Naive thymus-derived CD8-positive, alpha-beta T cell (primary cell): ENCODE measurements at regions not wholly inside any gene's neighbourhood (a gene's known extent, or its start where the extent isn't known, plus 50 kb on each side); places are given as distances from the start of the nearest gene placed in this dataset.

Source experiments
- ATAC-seq, 2 donors: fragments of 150-1000 bp; cut with Tn5 transposase in 1 of 2; sonication (Bioruptor Pico), chemical (Tn5 transposase) in 1 of 2; 1 replicate in 1 of 2; 2 replicates in 1 of 2; pipeline ENCODE4 v1.10.0; 2021; ENCODE audit warnings: mild to moderate bottlenecking in 2 of 2, moderate library complexity in 2 of 2
- POLR2A ChIA-PET: fragments of 350-600 bp; sonication (Branson Sonifier 250); formaldehyde crosslinking; loops from one replicate; lab custom pipeline; 2021; ENCODE audit warnings: antibody characterized with exemption; lab: Charles Lee
- DNase-seq, 10 donors: peaks; one replicate each; pipeline versions ENCODE4 v3.0.0 to v3.0.0-alpha.2; 2020 to 2022
- H3K27ac Mint-ChIP-seq, 10 donors: one replicate each; pipeline ENCODE4 v1.8.0; 2020 to 2022; ENCODE audit warnings: mild to moderate bottlenecking in 10 of 10, mixed read lengths in 10 of 10, moderate library complexity in 4 of 10, inconsistent platforms in 1 of 10
- H3K27me3 Mint-ChIP-seq, 5 donors: one replicate each; pipeline ENCODE4 v1.8.0; 2021 to 2022; ENCODE audit warnings: mixed read lengths in 5 of 5
- H3K36me3 Mint-ChIP-seq, 3 donors: one replicate each; pipeline ENCODE4 v1.8.0; 2020 to 2022; ENCODE audit warnings: mixed read lengths in 3 of 3, mild to moderate bottlenecking in 2 of 3, inconsistent platforms in 1 of 3
- H3K4me1 Mint-ChIP-seq, 4 donors: one replicate each; pipeline ENCODE4 v1.8.0; 2021 to 2022; ENCODE audit warnings: mixed read lengths in 4 of 4
- H3K4me3 Mint-ChIP-seq, 10 donors: one replicate each; pipeline ENCODE4 v1.8.0; 2020 to 2022; ENCODE audit warnings: mild to moderate bottlenecking in 10 of 10, mixed read lengths in 10 of 10, moderate library complexity in 6 of 10, inconsistent platforms in 1 of 10
- H3K9me3 Mint-ChIP-seq, 9 donors: one replicate each; pipeline ENCODE4 v1.8.0; 2020 to 2022; ENCODE audit warnings: mixed read lengths in 9 of 9, mild to moderate bottlenecking in 3 of 9, inconsistent platforms in 1 of 9, moderate library complexity in 1 of 9

DNA sequence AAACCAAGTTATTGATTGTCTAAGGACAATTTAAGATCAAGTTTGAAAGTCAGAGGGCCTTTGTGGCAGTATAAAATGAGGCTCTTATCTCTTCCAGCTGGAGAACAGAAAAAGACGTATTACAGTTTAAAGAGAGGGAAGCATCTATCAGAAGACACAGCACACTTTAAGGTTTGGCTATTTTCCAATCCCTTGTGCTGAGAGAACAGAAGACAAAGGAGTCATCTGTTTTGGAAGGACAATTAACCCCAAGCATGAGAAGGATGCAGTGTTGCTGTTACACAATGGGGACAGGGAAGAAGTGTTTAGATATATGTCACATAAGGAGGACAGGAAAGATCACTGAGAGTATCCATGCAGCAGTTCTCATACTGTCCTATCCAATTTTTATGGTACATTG lies 1224.2 kb upstream of the SORCS1 start:
- Mint-ChIP-seq H3K36me3 (no peaks in the 10 kb centered on the region), H3K27me3 (no peaks in the 10 kb centered on the region), H3K27ac (no peak overlapping the region), H3K9me3 (peaks cover 0 to 36% (median 3%) of the 10 kb centered on the region in 9 donors), H3K4me1 (peaks cover 0 to 1% (median 0%) of the 10 kb centered on the region in 4 donors), H3K4me3 (no peak overlapping the region)
- DNase-seq = no peak
- POLR2A ChIA-PET = no interaction called here
- no peak for ATAC-seq

GRCh38 chr10:108385963-108386362 lies 1221.5 kb upstream of the SORCS1 start:
- Mint-ChIP-seq H3K9me3 (peaks cover 0 to 28% (median 3%) of the 10 kb centered on the region in 9 donors), H3K4me1 (peaks cover 0 to 1% (median 0%) of the 10 kb centered on the region in 4 donors), H3K36me3 (no peaks in the 10 kb centered on the region), H3K27me3 (no peaks in the 10 kb centered on the region), H3K27ac (no peak overlapping the region), H3K4me3 (no peak overlapping the region)
- POLR2A ChIA-PET = no interaction called here
- ATAC-seq (no peak), DNase-seq (no peak)

DNA sequence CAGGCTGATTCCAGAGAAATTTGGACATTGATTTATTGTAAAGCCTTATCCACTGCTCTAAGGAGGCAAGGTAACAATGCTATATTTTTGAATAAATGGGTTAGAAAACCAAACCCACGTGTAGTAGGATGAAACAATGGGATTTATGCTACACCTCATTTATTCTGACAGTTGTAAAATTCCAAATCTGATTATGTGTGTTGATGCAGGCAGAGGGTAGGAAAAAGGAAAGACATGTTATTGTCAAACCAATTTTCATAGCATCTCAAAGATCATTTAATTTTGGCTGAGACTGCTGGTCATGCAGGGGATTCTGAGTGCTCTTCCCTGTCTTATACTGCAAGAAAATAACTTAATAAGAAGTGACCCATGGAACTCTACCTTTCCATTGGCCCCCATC lies 1219.9 kb upstream of the SORCS1 start:
- Mint-ChIP-seq H3K9me3 (peaks cover 0 to 28% (median 4%) of the 10 kb centered on the region in 9 donors), H3K4me3 (no peak overlapping the region), H3K27ac (no peak overlapping the region), H3K36me3 (no peaks in the 10 kb centered on the region), H3K27me3 (no peaks in the 10 kb centered on the region), H3K4me1 (peaks cover 0 to 1% (median 0%) of the 10 kb centered on the region in 4 donors)
- POLR2A ChIA-PET = no interaction called here
- DNase-seq (no peak), ATAC-seq (no peak)

DNA sequence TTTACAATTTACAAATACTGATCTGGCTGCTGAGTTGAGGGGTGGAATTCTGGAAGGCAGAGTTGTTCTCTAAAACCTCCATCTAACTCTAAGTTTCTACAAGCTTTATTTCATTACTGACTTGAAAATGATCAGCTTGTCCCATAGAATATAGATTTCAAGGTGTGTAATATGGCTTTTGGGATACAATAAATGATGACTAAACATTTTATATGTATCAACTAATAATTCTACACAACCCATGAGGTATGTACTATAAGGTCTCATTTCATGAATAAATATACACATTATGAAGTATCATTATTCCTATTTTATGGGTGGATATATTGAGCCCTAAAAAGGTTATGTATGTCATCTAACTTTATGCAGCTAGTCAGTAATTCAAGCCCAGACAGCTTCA lies 1214.3 kb upstream of the SORCS1 start:
- POLR2A ChIA-PET = no interaction called here
- Mint-ChIP-seq H3K4me3 (no peak overlapping the region), H3K36me3 (no peaks in the 10 kb centered on the region), H3K4me1 (no peaks in the 10 kb centered on the region), H3K27me3 (no peaks in the 10 kb centered on the region), H3K9me3 (peaks cover 2 to 23% (median 8%) of the 10 kb centered on the region in 9 donors), H3K27ac (no peak overlapping the region)
- no peak for DNase-seq
- no peak for ATAC-seq

DNA sequence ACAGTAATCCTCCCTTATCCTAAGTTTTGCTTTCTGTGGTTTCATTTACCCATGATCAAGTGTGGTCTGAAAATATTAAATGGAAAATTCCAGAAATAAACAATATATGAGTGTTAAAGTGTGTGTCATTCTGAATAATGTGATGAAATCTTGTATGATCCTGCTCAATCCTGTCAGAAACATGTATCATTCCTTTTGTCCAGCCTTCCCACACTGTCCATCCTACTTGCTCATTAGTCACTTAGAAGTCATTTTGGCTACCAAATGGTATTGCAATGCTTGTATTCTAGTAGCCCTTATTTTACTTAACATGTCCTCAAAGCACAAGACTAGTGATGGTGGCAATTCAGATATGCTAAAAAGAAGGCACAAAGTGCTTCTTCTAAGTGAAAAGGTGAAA lies 1211.2 kb upstream of the SORCS1 start:
- ATAC-seq = no peak
- no peak for DNase-seq
- Mint-ChIP-seq H3K36me3 (peaks cover 0 to 7% (median 0%) of the 10 kb centered on the region in 3 donors), H3K9me3 (peaks cover 6 to 24% (median 16%) of the 10 kb centered on the region in 9 donors), H3K27ac (no peak overlapping the region), H3K4me3 (no peak overlapping the region), H3K4me1 (no peaks in the 10 kb centered on the region), H3K27me3 (no peaks in the 10 kb centered on the region)
- POLR2A ChIA-PET = no interaction called here

GRCh38 chr10:108374991-108375390 lies 1210.5 kb upstream of the SORCS1 start:
- no peak for ATAC-seq
- no peak overlapping the region for H3K4me3 Mint-ChIP-seq
- H3K36me3 Mint-ChIP-seq = peaks cover 0 to 7% (median 0%) of the 10 kb centered on the region in 3 donors
- no peaks in the 10 kb centered on the region for H3K4me1 Mint-ChIP-seq
- H3K27ac Mint-ChIP-seq = no peak overlapping the region
- POLR2A ChIA-PET = no interaction called here
- peaks cover 7 to 31% (median 14%) of the 10 kb centered on the region in 9 donors for H3K9me3 Mint-ChIP-seq
- no peak for DNase-seq
- no peaks in the 10 kb centered on the region for H3K27me3 Mint-ChIP-seq

DNA sequence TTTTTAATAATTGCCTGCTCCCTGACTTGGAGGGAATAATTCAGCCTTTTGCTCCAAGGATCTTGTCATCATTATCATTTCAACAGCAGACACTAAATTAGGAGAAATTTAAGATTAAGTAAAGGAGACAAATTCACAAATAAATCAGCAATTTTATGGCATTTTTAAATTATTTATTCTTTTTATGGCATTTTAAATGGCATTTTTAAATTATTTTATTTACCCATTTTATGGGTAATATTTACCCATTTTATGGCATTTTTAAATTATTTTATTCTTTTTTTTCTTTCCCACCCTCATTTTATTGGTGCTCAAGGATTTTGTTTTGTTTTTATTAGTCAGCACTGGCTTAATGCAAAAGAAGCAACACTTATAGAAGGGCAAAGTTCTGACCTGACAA lies 1201.0 kb upstream of the SORCS1 start:
- DNase-seq (no peak), ATAC-seq (no peak)
- Mint-ChIP-seq H3K9me3 (peaks cover 0 to 10% (median 4%) of the 10 kb centered on the region in 9 donors), H3K4me3 (no peak overlapping the region), H3K36me3 (no peaks in the 10 kb centered on the region), H3K27ac (no peak overlapping the region), H3K4me1 (no peaks in the 10 kb centered on the region), H3K27me3 (no peaks in the 10 kb centered on the region)
- POLR2A ChIA-PET = no interaction called here

- Mint-ChIP-seq H3K4me1 (no peaks in the 10 kb centered on the region), H3K27me3 (no peaks in the 10 kb centered on the region), H3K36me3 (no peaks in the 10 kb centered on the region), H3K27ac (no peak overlapping the region), H3K9me3 (peaks cover 0 to 10% (median 2%) of the 10 kb centered on the region in 9 donors), H3K4me3 (no peak overlapping the region)
- ATAC-seq = no peak
- POLR2A ChIA-PET = no interaction called here
- no peak for DNase-seq
Observed at GRCh38 chr10:108363576-108363975, 1199.1 kb upstream of the SORCS1 start.

- H3K36me3 Mint-ChIP-seq = no peaks in the 10 kb centered on the region
- H3K4me3 Mint-ChIP-seq = no peak overlapping the region
- POLR2A ChIA-PET = no interaction called here
Observed at GRCh38 chr10:108362961-108363360, 1198.5 kb upstream of the SORCS1 start.

GRCh38 chr10:108362296-108362695 lies 1197.8 kb upstream of the SORCS1 start:
- H3K4me1 Mint-ChIP-seq = no peaks in the 10 kb centered on the region
- H3K27ac Mint-ChIP-seq = no peak overlapping the region
- POLR2A ChIA-PET = no interaction called here
- DNase-seq (no peak), ATAC-seq (no peak)
- no peak overlapping the region for H3K4me3 Mint-ChIP-seq
- no peaks in the 10 kb centered on the region for H3K36me3 Mint-ChIP-seq
- no peaks in the 10 kb centered on the region for H3K27me3 Mint-ChIP-seq
- peaks cover 0 to 12% (median 2%) of the 10 kb centered on the region in 9 donors for H3K9me3 Mint-ChIP-seq

More at GRCh38 chr10:108362961-108363360, 1198.5 kb upstream of the SORCS1 start:
- Mint-ChIP-seq H3K27ac (no peak overlapping the region), H3K27me3 (no peaks in the 10 kb centered on the region), H3K9me3 (peaks cover 0 to 12% (median 2%) of the 10 kb centered on the region in 9 donors), H3K4me1 (no peaks in the 10 kb centered on the region)
- no peak for DNase-seq
- no peak for ATAC-seq

- ATAC-seq (no peak), DNase-seq (no peak)
- Mint-ChIP-seq H3K27me3 (no peaks in the 10 kb centered on the region), H3K27ac (no peak overlapping the region), H3K4me1 (no peaks in the 10 kb centered on the region), H3K4me3 (no peak overlapping the region), H3K36me3 (no peaks in the 10 kb centered on the region), H3K9me3 (peaks cover 0 to 20% (median 4%) of the 10 kb centered on the region in 9 donors)
- POLR2A ChIA-PET = no interaction called here
Observed at GRCh38 chr10:108360187-108360586, 1195.7 kb upstream of the SORCS1 start.

DNA sequence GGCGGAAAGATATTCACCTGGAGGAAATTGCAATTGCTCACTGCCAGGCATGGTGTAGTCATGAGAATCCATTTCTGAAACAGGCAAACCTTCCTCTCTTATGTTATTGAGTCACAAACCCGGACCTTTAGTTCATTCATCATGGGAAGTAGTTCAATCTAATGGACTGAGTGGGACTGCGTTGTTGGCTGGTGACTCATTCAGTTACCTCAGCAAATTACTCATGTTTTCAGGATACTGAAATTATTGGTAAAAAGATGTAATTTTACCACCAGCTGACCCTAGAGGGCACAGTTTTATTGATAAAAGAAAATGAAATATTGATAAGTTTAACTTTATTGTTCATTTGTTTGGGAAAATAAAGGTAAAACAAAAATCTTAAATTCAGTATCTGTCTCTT lies 1194.4 kb upstream of the SORCS1 start:
- H3K36me3 Mint-ChIP-seq = no peaks in the 10 kb centered on the region
- H3K4me1 Mint-ChIP-seq = no peaks in the 10 kb centered on the region
- ATAC-seq (no peak), DNase-seq (no peak)
- no peak overlapping the region for H3K27ac Mint-ChIP-seq
- no peaks in the 10 kb centered on the region for H3K27me3 Mint-ChIP-seq
- no peak overlapping the region for H3K4me3 Mint-ChIP-seq
- H3K9me3 Mint-ChIP-seq = peaks cover 0 to 20% (median 4%) of the 10 kb centered on the region in 9 donors
- POLR2A ChIA-PET = no interaction called here

DNA sequence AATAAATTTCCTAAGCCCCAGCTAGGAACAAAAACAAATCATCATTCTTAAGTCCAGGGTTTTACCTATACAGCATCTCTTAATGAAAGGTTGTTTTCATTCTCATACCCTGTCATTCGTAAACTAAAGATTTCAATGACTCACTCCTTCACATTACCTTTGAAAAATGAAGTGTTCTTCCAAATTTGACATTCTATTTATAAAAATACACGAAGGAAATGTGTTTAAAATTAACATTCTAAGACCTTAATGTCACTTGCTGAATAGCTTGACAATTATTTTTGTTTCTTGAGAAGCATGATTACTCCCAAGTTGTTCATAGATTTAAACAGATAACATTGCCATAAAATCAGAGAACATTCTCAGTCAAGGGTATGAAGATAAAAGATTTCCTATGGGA lies 1188.3 kb upstream of the SORCS1 start:
- ATAC-seq (no peak), DNase-seq (no peak)
- H3K27ac Mint-ChIP-seq = no peak overlapping the region
- H3K36me3 Mint-ChIP-seq = peaks cover 0 to 8% (median 0%) of the 10 kb centered on the region in 3 donors
- no peak overlapping the region for H3K4me3 Mint-ChIP-seq
- no peaks in the 10 kb centered on the region for H3K27me3 Mint-ChIP-seq
- H3K4me1 Mint-ChIP-seq = no peaks in the 10 kb centered on the region
- POLR2A ChIA-PET = no interaction called here
- H3K9me3 Mint-ChIP-seq = peaks cover 0 to 21% (median 6%) of the 10 kb centered on the region in 9 donors

DNA sequence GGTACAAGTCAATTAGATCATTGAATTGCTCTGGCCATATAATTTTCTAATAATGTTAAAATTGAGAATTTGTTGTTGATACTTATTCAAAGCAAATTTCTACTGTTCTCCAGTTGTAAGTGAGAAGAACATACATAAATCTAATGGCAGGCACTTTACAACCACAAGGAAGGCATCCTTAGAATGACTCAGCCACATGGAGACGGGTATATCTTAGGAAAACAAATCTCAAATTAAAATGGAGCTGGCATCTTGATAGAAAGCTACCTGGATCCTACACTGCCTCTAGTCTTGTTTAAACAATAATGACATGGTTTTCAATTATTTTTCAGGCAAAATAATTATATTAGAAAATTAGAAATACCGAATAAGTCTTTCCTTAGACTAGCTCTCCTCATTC lies 1183.7 kb upstream of the SORCS1 start:
- DNase-seq (no peak), ATAC-seq (no peak)
- H3K27ac Mint-ChIP-seq = no peak overlapping the region
- H3K36me3 Mint-ChIP-seq = peaks cover 0 to 8% (median 0%) of the 10 kb centered on the region in 3 donors
- H3K27me3 Mint-ChIP-seq = no peaks in the 10 kb centered on the region
- H3K4me1 Mint-ChIP-seq = no peaks in the 10 kb centered on the region
- peaks cover 0 to 36% (median 5%) of the 10 kb centered on the region in 9 donors for H3K9me3 Mint-ChIP-seq
- H3K4me3 Mint-ChIP-seq = no peak overlapping the region
- POLR2A ChIA-PET = no interaction called here
